SU-DHL-6 (cell line): ENCODE measurements at regions not wholly inside any gene's neighbourhood (a gene's known extent, or its start where the extent isn't known, plus 50 kb on each side); places are given as distances from the start of the nearest gene placed in this dataset.

Source experiments
- EZH2phosphoT487 ChIP-seq: fragments of 200-600 bp; sonication (generic), shearing (Covaris generic); conservative IDR thresholded peaks from 2 replicates; pipeline ENCODE4 v1.6.1; 2018; ENCODE audit warnings: mild to moderate bottlenecking, antibody characterized with exemption, low read length, moderate library complexity, mixed read lengths
- TF ChIP-seq, protein P1 (sequence below): fragments of 200-600 bp; sonication (generic); IDR thresholded peaks from one replicate; pipeline ENCODE4 v1.5.1; 2017; ENCODE audit warnings: antibody characterized with exemption, mild to moderate bottlenecking, low read length, moderate library complexity; ENCODE audit not compliant: insufficient read depth, poor library complexity, severe bottlenecking

- TF ChIP-seq, protein P1, sequence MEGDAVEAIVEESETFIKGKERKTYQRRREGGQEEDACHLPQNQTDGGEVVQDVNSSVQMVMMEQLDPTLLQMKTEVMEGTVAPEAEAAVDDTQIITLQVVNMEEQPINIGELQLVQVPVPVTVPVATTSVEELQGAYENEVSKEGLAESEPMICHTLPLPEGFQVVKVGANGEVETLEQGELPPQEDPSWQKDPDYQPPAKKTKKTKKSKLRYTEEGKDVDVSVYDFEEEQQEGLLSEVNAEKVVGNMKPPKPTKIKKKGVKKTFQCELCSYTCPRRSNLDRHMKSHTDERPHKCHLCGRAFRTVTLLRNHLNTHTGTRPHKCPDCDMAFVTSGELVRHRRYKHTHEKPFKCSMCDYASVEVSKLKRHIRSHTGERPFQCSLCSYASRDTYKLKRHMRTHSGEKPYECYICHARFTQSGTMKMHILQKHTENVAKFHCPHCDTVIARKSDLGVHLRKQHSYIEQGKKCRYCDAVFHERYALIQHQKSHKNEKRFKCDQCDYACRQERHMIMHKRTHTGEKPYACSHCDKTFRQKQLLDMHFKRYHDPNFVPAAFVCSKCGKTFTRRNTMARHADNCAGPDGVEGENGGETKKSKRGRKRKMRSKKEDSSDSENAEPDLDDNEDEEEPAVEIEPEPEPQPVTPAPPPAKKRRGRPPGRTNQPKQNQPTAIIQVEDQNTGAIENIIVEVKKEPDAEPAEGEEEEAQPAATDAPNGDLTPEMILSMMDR = no peak
- TF ChIP-seq EZH2phosphoT487 = no peak
These were observed 290.7 kb upstream of the FOLH1 start for GRCh38 chr11:49499117-49499516.
